Neural progenitor cell (in vitro differentiated cells): ENCODE measurements at regions not wholly inside any gene's neighbourhood (a gene's known extent, or its start where the extent isn't known, plus 50 kb on each side); places are given as distances from the start of the nearest gene placed in this dataset.
A peak's percentile ranks its signal among the peaks of the same experiment; 100 is the strongest.

ENCODE experiments used
- DNase-seq: peaks from one replicate; pipeline ENCODE4 v3.0.0-alpha.2; 2016; ENCODE audit warnings: low spot score
- H2AFZ ChIP-seq: fragments of 200-600 bp; sonication (generic); replicated peaks from 2 replicates; pipeline ENCODE4 v1.6.1; 2016; ENCODE audit warnings: antibody characterized with exemption
- H3F3A ChIP-seq: fragments of 200-600 bp; sonication (generic); 2 replicates; pipeline ENCODE4 v1.6.1; 2016; ENCODE audit warnings: antibody characterized with exemption, low read depth
- H3K27ac ChIP-seq: fragments of 200-600 bp; sonication (generic); 2 replicates; pipeline ENCODE4 v1.5.1; 2016; ENCODE audit warnings: mild to moderate bottlenecking
- H3K27me3 ChIP-seq: fragments of 200-600 bp; sonication (generic); 2 replicates; pipeline ENCODE4 v1.6.1; 2016; ENCODE audit warnings: mild to moderate bottlenecking, moderate library complexity
- H3K36me3 ChIP-seq: fragments of 200-600 bp; sonication (generic); 2 replicates; pipeline ENCODE4 v1.5.1; 2016
- H3K4me1 ChIP-seq: fragments of 200-600 bp; sonication (generic); 2 replicates; pipeline ENCODE4 v1.6.1; 2016; ENCODE audit warnings: mixed run types
- H3K4me2 ChIP-seq: fragments of 200-600 bp; sonication (generic); 2 replicates; pipeline ENCODE4 v1.6.1; 2016
- H3K4me3 ChIP-seq: fragments of 200-600 bp; sonication (generic); 2 replicates; pipeline ENCODE4 v1.5.1; 2016
- H3K79me2 ChIP-seq: fragments of 200-600 bp; sonication (generic); 2 replicates; pipeline ENCODE4 v1.6.1; 2016; ENCODE audit warnings: low read depth
- H3K9ac ChIP-seq: fragments of 200-600 bp; sonication (generic); 2 replicates; pipeline ENCODE4 v1.6.1; 2016
- H3K9me3 ChIP-seq: fragments of 200-600 bp; sonication (generic); 2 replicates; pipeline ENCODE4 v1.5.1; 2016; ENCODE audit warnings: low read depth
- H4K20me1 ChIP-seq: fragments of 200-600 bp; sonication (generic); 2 replicates; pipeline ENCODE4 v1.6.1; 2016; ENCODE audit warnings: low read depth
- H3K27ac Mint-ChIP-seq: 3 replicates; pipeline ENCODE4 v1.8.0; 2021; ENCODE audit warnings: mixed read lengths
- H3K27me3 Mint-ChIP-seq: 2 replicates; pipeline ENCODE4 v1.8.0; 2022; ENCODE audit warnings: low read depth, mild to moderate bottlenecking, inconsistent platforms, moderate library complexity, mixed read lengths; ENCODE audit not compliant: insufficient read depth
- H3K36me3 Mint-ChIP-seq: 3 replicates; pipeline ENCODE4 v1.8.0; 2021; ENCODE audit warnings: mixed read lengths
- H3K4me1 Mint-ChIP-seq: 3 replicates; pipeline ENCODE4 v1.8.0; 2021; ENCODE audit warnings: mixed read lengths
- H3K4me3 Mint-ChIP-seq: 3 replicates; pipeline ENCODE4 v1.8.0; 2021; ENCODE audit warnings: mild to moderate bottlenecking, moderate library complexity, mixed read lengths
- H3K9me3 Mint-ChIP-seq: 3 replicates; pipeline ENCODE4 v1.8.0; 2020; ENCODE audit warnings: mixed read lengths
- EZH2 ChIP-seq: fragments of 200-600 bp; sonication (generic); IDR thresholded peaks from 2 replicates; pipeline ENCODE4 v1.6.1; 2017; ENCODE audit warnings: antibody characterized with exemption, mild to moderate bottlenecking, moderate library complexity
- EZH2phosphoT487 ChIP-seq: fragments of 200-600 bp; sonication (generic); IDR thresholded peaks from 2 replicates; pipeline ENCODE4 v1.6.1; 2017; ENCODE audit warnings: antibody characterized with exemption
- TF ChIP-seq, protein P1 (sequence below): fragments of 200-600 bp; sonication (generic); IDR thresholded peaks from 2 replicates; pipeline ENCODE4 v1.5.1; 2017; ENCODE audit warnings: antibody characterized with exemption, mild to moderate bottlenecking

DNA sequence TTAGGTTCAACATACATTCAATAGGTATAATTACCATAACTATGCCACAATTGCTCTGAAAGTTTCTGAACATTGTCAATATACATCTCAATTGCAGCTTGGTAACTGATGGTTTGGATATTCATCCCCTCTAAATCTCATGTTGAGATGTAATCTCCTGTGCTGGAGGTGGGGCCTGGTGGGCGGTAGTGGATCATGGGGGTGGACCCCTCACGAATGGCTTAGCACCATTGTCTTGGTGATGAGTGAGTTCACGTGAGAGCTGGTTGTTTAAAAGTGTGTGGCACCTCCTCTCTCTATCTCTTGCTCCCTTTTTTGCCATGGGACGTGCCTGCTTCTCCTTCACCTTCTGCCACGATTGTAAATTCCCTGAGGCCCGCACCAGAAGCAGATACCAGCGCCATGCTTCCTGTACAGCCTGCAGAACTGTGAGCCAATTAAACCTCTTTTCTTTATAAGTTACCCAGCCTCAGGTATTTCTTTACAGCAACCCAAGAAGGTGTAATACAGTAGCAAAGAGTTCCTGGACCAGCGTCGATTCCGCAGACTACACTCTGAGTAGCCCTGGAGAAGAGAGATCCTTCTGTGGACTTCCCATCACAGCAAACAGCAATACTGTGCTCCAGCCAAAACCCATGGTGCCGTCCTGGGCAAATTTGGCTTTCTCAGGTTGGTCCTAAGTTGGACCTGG, 83.8 kb upstream of the GRB10 start:
- Histone ChIP-seq H3K27ac (no peak overlapping the region), H3K36me3 (no peaks in the 10 kb centered on the region), H3K4me1 (peaks cover 26% of the 10 kb centered on the region), H3K79me2 (no peaks in the 10 kb centered on the region), H3K4me3 (no peak overlapping the region), H3K27me3 (no peaks in the 10 kb centered on the region), H4K20me1 (no peaks in the 10 kb centered on the region), H3K4me2 (no peak overlapping the region), H3K9me3 (no peaks in the 10 kb centered on the region), H3F3A (peaks cover 3% of the 10 kb centered on the region), H3K9ac (no peak overlapping the region), H2AFZ (no peak overlapping the region)
- Mint-ChIP-seq H3K36me3 (no peaks in the 10 kb centered on the region), H3K4me1 (peaks cover 15% of the 10 kb centered on the region), H3K27ac (no peak overlapping the region), H3K9me3 (peaks cover 3% of the 10 kb centered on the region), H3K4me3 (no peak overlapping the region), H3K27me3 (peaks cover 11% of the 10 kb centered on the region)
- no peak for DNase-seq
- TF ChIP-seq EZH2phosphoT487 (no peak), EZH2 (no peak)
- TF ChIP-seq, protein P1, sequence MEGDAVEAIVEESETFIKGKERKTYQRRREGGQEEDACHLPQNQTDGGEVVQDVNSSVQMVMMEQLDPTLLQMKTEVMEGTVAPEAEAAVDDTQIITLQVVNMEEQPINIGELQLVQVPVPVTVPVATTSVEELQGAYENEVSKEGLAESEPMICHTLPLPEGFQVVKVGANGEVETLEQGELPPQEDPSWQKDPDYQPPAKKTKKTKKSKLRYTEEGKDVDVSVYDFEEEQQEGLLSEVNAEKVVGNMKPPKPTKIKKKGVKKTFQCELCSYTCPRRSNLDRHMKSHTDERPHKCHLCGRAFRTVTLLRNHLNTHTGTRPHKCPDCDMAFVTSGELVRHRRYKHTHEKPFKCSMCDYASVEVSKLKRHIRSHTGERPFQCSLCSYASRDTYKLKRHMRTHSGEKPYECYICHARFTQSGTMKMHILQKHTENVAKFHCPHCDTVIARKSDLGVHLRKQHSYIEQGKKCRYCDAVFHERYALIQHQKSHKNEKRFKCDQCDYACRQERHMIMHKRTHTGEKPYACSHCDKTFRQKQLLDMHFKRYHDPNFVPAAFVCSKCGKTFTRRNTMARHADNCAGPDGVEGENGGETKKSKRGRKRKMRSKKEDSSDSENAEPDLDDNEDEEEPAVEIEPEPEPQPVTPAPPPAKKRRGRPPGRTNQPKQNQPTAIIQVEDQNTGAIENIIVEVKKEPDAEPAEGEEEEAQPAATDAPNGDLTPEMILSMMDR = no peak

- Mint-ChIP-seq H3K36me3 (no peaks in the 10 kb centered on the region), H3K27me3 (peaks cover 13% of the 10 kb centered on the region), H3K4me3 (no peak overlapping the region), H3K4me1 (peaks cover 15% of the 10 kb centered on the region), H3K27ac (no peak overlapping the region), H3K9me3 (peaks cover 3% of the 10 kb centered on the region)
- no peak overlapping the region for H3K27ac ChIP-seq
- H3K9ac ChIP-seq = no peak overlapping the region
- DNase-seq = no peak
- peaks cover 26% of the 10 kb centered on the region for H3K4me1 ChIP-seq
- TF ChIP-seq, protein P1 = no peak
- TF ChIP-seq EZH2 (no peak), EZH2phosphoT487 (no peak)
- no peak overlapping the region for H3K4me2 ChIP-seq
- H2AFZ ChIP-seq = no peak overlapping the region
- no peaks in the 10 kb centered on the region for H4K20me1 ChIP-seq
- H3F3A ChIP-seq = peaks cover 3% of the 10 kb centered on the region
- H3K79me2 ChIP-seq = no peaks in the 10 kb centered on the region
- H3K4me3 ChIP-seq = no peak overlapping the region
- no peaks in the 10 kb centered on the region for H3K27me3 ChIP-seq
- H3K36me3 ChIP-seq = no peaks in the 10 kb centered on the region
- H3K9me3 ChIP-seq = no peaks in the 10 kb centered on the region
Observed at GRCh38 chr7:50865450-50865849, 82.8 kb upstream of the GRB10 start.

DNA sequence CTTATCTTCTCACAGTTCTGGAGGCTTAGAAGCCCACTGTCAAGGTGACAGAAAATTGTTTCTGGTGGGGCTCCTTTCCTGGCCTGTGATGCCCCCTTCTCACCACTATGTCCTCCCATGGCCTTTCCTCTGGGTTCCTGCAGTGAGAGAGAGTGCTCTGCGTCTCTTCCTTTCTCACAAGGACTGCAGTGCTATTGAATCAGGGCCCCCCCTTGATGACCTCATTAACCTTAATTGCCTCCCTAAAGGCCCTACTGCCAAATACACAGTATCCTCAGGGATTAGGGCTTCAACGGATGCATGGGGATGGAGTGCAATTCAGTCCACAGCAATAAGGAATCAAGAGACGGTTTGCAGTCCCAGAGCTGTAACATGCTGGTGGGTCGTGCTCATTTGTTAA, 82.0 kb upstream of the GRB10 start:
- Histone ChIP-seq H3K9me3 (no peaks in the 10 kb centered on the region), H3K36me3 (no peaks in the 10 kb centered on the region), H3K4me3 (no peak overlapping the region), H3K9ac (no peak overlapping the region), H4K20me1 (no peaks in the 10 kb centered on the region), H3K27me3 (no peaks in the 10 kb centered on the region), H3K79me2 (no peaks in the 10 kb centered on the region), H2AFZ (no peak overlapping the region), H3K27ac (no peak overlapping the region), H3K4me2 (peak overlapping the region; percentile 17), H3F3A (peaks cover 3% of the 10 kb centered on the region), H3K4me1 (peaks cover 26% of the 10 kb centered on the region)
- Mint-ChIP-seq H3K27me3 (peaks cover 13% of the 10 kb centered on the region), H3K4me3 (no peak overlapping the region), H3K4me1 (peaks cover 15% of the 10 kb centered on the region), H3K9me3 (peaks cover 3% of the 10 kb centered on the region), H3K27ac (no peak overlapping the region), H3K36me3 (no peaks in the 10 kb centered on the region)
- DNase-seq = peak; percentile 70
- no peak for TF ChIP-seq EZH2phosphoT487
- TF ChIP-seq EZH2 = no peak
- TF ChIP-seq, protein P1 = peak; percentile 22
